LNCAP (cell line): ENCODE measurements at regions not wholly inside any gene's neighbourhood (a gene's known extent, or its start where the extent isn't known, plus 50 kb on each side); places are given as distances from the start of the nearest gene placed in this dataset.
A peak's percentile ranks its signal among the peaks of the same experiment; 100 is the strongest.

Experiments
- TF ChIP-seq, protein P1 (sequence below): fragments of 450-650 bp; IDR thresholded peaks from 2 replicates; pipeline ENCODE4 v1.5.1; 2017; ENCODE audit warnings: mild to moderate bottlenecking

- TF ChIP-seq, protein P1, sequence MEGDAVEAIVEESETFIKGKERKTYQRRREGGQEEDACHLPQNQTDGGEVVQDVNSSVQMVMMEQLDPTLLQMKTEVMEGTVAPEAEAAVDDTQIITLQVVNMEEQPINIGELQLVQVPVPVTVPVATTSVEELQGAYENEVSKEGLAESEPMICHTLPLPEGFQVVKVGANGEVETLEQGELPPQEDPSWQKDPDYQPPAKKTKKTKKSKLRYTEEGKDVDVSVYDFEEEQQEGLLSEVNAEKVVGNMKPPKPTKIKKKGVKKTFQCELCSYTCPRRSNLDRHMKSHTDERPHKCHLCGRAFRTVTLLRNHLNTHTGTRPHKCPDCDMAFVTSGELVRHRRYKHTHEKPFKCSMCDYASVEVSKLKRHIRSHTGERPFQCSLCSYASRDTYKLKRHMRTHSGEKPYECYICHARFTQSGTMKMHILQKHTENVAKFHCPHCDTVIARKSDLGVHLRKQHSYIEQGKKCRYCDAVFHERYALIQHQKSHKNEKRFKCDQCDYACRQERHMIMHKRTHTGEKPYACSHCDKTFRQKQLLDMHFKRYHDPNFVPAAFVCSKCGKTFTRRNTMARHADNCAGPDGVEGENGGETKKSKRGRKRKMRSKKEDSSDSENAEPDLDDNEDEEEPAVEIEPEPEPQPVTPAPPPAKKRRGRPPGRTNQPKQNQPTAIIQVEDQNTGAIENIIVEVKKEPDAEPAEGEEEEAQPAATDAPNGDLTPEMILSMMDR, result no peak
These were observed 142.7 kb upstream of the FZD8 start for GRCh38 chr10:35784751-35785150.

DNA sequence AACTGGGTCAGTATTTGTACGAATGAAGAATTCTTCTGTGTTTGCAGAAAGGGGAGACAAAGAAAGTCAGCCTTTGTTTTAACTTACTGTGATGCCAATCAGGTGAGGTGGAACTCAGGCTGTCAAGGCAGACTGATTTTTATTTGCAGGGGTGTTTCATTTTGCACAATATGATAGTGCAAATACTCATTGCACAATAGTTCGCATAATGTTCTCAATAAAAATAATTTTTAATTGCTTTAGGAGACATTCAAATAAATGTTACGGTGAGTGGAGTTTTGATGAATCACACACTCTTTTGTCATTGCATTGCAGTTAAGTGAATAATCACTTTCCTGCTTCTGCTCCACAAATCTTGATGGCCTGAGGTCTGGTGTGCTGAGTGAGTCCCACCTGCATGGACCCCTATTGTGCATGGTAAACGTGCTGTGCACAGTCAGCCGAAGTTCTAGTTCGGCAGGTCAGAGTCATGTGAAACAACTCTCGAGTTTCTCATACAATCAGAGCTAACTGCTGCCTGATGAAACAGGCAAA, 141.3 kb upstream of the FZD8 start:
- TF ChIP-seq, protein P1, result no peak

DNA sequence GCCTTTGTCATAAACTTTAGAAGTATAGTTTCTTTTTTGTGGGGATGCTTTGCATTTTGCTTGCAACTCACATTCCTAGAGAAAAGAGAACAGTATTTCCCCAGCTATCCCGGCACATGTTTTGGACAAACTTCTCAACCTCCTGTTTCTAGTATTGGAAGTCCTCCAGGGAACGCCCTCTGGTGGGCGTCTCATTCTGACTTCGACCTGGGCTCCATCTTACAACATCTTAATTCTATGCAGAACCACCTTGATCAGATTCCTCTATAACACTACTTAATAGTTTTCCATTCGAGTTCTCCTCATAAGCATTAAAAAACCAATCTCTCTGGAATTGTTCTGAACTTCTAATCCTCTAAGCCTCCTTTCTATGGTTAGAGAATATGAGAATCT, 139.5 kb upstream of the FZD8 start:
- TF ChIP-seq, protein P1, result peak; percentile 23; the same call in 1 of the 2 replicates

GRCh38 chr10:35780970-35781642, 139.0 kb upstream of the FZD8 start:
- TF ChIP-seq, protein P1, result no peak; the same call in 1 of the 2 replicates

- TF ChIP-seq, protein P1, result no peak
These were observed 136.2 kb upstream of the FZD8 start for GRCh38 chr10:35778306-35778705.

- TF ChIP-seq, protein P1, result no peak
These were observed 132.0 kb upstream of the FZD8 start for GRCh38 chr10:35774109-35774508.

GRCh38 chr10:35770817-35771355, 128.8 kb upstream of the FZD8 start:
- TF ChIP-seq, protein P1, result no peak
